Hepatocyte (in vitro differentiated cells): ENCODE measurements at regions not wholly inside any gene's neighbourhood (a gene's known extent, or its start where the extent isn't known, plus 50 kb on each side); places are given as distances from the start of the nearest gene placed in this dataset.

Experiments
- EZH2 ChIP-seq: fragments of 200-600 bp; sonication (generic); IDR thresholded peaks from 2 replicates; pipeline ENCODE4 v1.6.1; 2016; ENCODE audit warnings: antibody characterized with exemption, mild to moderate bottlenecking, borderline replicate concordance
- TF ChIP-seq, protein P1 (sequence below): fragments of 200-600 bp; sonication (generic); IDR thresholded peaks from 2 replicates; pipeline ENCODE4 v1.5.1; 2016; ENCODE audit warnings: antibody characterized with exemption, mild to moderate bottlenecking; ENCODE audit not compliant: poor library complexity

DNA sequence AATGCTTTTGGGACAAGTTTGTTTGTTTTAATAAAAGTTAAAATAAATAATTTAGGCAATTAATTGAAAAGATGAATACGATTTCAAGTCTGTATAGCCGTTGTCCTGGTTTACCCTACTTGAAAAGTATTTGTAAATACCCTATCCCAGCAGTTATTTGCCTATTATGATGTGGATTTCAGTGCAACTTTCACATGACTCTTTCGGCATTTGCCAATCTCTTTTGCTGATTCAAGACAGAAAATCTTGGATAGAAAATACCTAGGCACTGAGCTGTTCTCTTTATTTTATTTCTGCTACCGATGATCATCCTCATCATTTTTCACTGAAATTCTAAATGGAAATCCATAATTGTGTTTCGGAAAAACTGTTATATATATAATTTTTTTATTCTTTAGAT is 125.9 kb upstream of the FZD8 start:
- TF ChIP-seq, protein P1, sequence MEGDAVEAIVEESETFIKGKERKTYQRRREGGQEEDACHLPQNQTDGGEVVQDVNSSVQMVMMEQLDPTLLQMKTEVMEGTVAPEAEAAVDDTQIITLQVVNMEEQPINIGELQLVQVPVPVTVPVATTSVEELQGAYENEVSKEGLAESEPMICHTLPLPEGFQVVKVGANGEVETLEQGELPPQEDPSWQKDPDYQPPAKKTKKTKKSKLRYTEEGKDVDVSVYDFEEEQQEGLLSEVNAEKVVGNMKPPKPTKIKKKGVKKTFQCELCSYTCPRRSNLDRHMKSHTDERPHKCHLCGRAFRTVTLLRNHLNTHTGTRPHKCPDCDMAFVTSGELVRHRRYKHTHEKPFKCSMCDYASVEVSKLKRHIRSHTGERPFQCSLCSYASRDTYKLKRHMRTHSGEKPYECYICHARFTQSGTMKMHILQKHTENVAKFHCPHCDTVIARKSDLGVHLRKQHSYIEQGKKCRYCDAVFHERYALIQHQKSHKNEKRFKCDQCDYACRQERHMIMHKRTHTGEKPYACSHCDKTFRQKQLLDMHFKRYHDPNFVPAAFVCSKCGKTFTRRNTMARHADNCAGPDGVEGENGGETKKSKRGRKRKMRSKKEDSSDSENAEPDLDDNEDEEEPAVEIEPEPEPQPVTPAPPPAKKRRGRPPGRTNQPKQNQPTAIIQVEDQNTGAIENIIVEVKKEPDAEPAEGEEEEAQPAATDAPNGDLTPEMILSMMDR, result no peak
- TF ChIP-seq EZH2, result no peak
